ENCODE measurements at regions not wholly inside any gene's neighbourhood (a gene's known extent, or its start where the extent isn't known, plus 50 kb on each side); places are given as distances from the start of the nearest gene placed in this dataset.

DNA sequence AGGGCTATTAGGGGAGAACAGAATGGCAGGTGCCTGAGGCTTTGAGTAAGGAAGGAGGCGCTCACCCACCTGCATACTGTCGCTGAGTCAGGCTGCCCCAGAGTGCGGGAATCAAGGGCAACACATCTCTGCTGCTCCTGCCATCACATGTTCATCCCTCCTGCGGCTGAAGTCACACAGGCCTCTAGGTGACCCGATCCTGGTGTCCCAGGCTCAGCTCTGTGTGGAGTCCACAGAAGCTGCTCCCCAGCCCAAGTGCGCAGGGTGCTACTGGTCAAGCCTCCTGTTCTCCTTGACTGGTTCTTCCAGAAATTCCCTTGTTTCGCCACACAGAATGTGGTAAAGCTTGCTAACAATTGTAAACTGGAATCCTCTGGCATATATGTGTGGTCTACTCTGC, 96.9 kb upstream of the IL6 start:
- DNase-seq (no peak), ATAC-seq (ENCODE audit: insufficient read depth, low read depth) (no peak)
- TF ChIP-seq EZH2 (IDR thresholded peaks at IDR 0.05; ENCODE audit: borderline replicate concordance, low read depth, low read length, severe bottlenecking) = no peak
- TF ChIP-seq, protein P1, sequence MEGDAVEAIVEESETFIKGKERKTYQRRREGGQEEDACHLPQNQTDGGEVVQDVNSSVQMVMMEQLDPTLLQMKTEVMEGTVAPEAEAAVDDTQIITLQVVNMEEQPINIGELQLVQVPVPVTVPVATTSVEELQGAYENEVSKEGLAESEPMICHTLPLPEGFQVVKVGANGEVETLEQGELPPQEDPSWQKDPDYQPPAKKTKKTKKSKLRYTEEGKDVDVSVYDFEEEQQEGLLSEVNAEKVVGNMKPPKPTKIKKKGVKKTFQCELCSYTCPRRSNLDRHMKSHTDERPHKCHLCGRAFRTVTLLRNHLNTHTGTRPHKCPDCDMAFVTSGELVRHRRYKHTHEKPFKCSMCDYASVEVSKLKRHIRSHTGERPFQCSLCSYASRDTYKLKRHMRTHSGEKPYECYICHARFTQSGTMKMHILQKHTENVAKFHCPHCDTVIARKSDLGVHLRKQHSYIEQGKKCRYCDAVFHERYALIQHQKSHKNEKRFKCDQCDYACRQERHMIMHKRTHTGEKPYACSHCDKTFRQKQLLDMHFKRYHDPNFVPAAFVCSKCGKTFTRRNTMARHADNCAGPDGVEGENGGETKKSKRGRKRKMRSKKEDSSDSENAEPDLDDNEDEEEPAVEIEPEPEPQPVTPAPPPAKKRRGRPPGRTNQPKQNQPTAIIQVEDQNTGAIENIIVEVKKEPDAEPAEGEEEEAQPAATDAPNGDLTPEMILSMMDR (IDR thresholded peaks at IDR 0.05; ENCODE audit: borderline replicate concordance, extremely low read depth, low read length, poor library complexity, severe bottlenecking) = no peak

DNA sequence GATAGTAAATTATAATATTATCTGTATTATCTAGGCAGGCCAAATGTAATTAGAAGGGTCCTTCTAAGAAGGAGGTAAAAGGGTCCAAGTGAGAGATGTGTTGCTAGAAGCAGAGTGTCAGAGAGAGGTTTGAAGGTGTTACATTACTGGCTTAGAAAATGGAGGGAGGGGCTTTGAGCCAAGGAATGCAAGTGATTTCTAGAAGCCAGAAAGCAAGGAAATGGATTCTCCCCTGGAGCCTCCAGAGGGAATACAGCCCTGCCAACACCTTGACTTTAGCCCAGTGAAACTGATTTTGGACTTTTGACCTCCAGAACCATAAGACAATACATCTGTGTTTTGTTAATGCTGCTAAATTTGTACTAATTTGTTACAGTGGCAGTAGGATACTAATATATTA, 97.9 kb upstream of the IL6 start:
- Histone ChIP-seq H3K4me2 (ENCODE audit: insufficient read depth, low read length) (no peak overlapping the region), H3K4me3 (ENCODE audit: low read depth in 1 of 2, low read length in 2 of 2) (no peak overlapping the region), H2AFZ (ENCODE audit: low read depth, low read length) (no peak overlapping the region), H3K36me3 (ENCODE audit: insufficient read depth, low read length) (no peaks in the 10 kb centered on the region), H3K27me3 (ENCODE audit: insufficient read depth, low read length, poor library complexity) (peaks cover 11% of the 10 kb centered on the region), H3K27ac (ENCODE audit: low read length) (no peak overlapping the region), H3K4me1 (ENCODE audit: insufficient read depth, low read length) (no peaks in the 10 kb centered on the region), H3K9me3 (ENCODE audit: insufficient read depth, low read length, severe bottlenecking) (no peaks in the 10 kb centered on the region), H3K79me2 (ENCODE audit: insufficient read depth, low read length) (no peaks in the 10 kb centered on the region), H4K20me1 (ENCODE audit: insufficient read depth, low read length) (no peaks in the 10 kb centered on the region), H3K9ac (ENCODE audit: low read depth, low read length) (no peak overlapping the region)
- ATAC-seq (ENCODE audit: insufficient read depth, low read depth) (no peak), DNase-seq (no peak)
- TF ChIP-seq, protein P1 (IDR thresholded peaks at IDR 0.05; ENCODE audit: borderline replicate concordance, extremely low read depth, low read length, poor library complexity, severe bottlenecking) = no peak
- TF ChIP-seq EZH2 (IDR thresholded peaks at IDR 0.05; ENCODE audit: borderline replicate concordance, low read depth, low read length, severe bottlenecking) = no peak

More for the DNA sequence above, 96.9 kb upstream of the IL6 start:
- no peaks in the 10 kb centered on the region for H3K79me2 ChIP-seq (ENCODE audit: insufficient read depth, low read length)
- no peak overlapping the region for H3K9ac ChIP-seq (ENCODE audit: low read depth, low read length)
- no peak overlapping the region for H3K27ac ChIP-seq (ENCODE audit: low read length)
- H3K4me3 ChIP-seq (ENCODE audit: low read depth in 1 of 2, low read length in 2 of 2) = no peak overlapping the region
- H3K4me2 ChIP-seq (ENCODE audit: insufficient read depth, low read length) = no peak overlapping the region
- H3K9me3 ChIP-seq (ENCODE audit: insufficient read depth, low read length, severe bottlenecking) = no peaks in the 10 kb centered on the region
- no peak overlapping the region for H2AFZ ChIP-seq (ENCODE audit: low read depth, low read length)
- H3K4me1 ChIP-seq (ENCODE audit: insufficient read depth, low read length) = no peaks in the 10 kb centered on the region
- no peaks in the 10 kb centered on the region for H3K36me3 ChIP-seq (ENCODE audit: insufficient read depth, low read length)
- H3K27me3 ChIP-seq (ENCODE audit: insufficient read depth, low read length, poor library complexity) = peaks cover 14% of the 10 kb centered on the region
- no peaks in the 10 kb centered on the region for H4K20me1 ChIP-seq (ENCODE audit: insufficient read depth, low read length)

DNA sequence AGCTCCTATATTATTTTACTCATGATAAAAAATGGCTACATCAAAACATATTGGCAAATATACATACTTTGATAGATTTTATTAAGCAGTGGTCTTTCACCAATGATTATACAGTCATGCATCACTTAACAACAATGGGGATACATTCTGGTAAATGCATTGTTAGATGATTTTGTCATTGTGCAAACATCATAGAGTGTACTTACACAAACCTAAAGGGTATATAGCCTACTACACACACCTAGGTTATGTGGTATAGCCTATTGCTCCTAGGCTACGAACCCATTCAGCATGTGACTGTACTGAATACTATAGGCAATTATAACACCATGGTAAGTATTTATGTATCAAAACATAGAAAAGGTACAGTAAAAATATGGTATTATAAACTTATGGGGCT, 98.9 kb upstream of the IL6 start:
- H3K9me3 ChIP-seq (ENCODE audit: insufficient read depth, low read length, severe bottlenecking) = no peaks in the 10 kb centered on the region
- H4K20me1 ChIP-seq (ENCODE audit: insufficient read depth, low read length) = no peaks in the 10 kb centered on the region
- no peaks in the 10 kb centered on the region for H3K79me2 ChIP-seq (ENCODE audit: insufficient read depth, low read length)
- H3K36me3 ChIP-seq (ENCODE audit: insufficient read depth, low read length) = no peaks in the 10 kb centered on the region
- H3K9ac ChIP-seq (ENCODE audit: low read depth, low read length) = no peak overlapping the region
- no peak for TF ChIP-seq EZH2 (IDR thresholded peaks at IDR 0.05; ENCODE audit: borderline replicate concordance, low read depth, low read length, severe bottlenecking)
- TF ChIP-seq, protein P1 (IDR thresholded peaks at IDR 0.05; ENCODE audit: borderline replicate concordance, extremely low read depth, low read length, poor library complexity, severe bottlenecking) = no peak
- no peak for ATAC-seq (ENCODE audit: insufficient read depth, low read depth)
- no peak overlapping the region for H2AFZ ChIP-seq (ENCODE audit: low read depth, low read length)
- H3K4me1 ChIP-seq (ENCODE audit: insufficient read depth, low read length) = no peaks in the 10 kb centered on the region
- no peak overlapping the region for H3K27ac ChIP-seq (ENCODE audit: low read length)
- peaks cover 8% of the 10 kb centered on the region for H3K27me3 ChIP-seq (ENCODE audit: insufficient read depth, low read length, poor library complexity)
- no peak for DNase-seq
- H3K4me2 ChIP-seq (ENCODE audit: insufficient read depth, low read length) = no peak overlapping the region
- H3K4me3 ChIP-seq (ENCODE audit: low read depth in 1 of 2, low read length in 2 of 2) = no peak overlapping the region

DNA sequence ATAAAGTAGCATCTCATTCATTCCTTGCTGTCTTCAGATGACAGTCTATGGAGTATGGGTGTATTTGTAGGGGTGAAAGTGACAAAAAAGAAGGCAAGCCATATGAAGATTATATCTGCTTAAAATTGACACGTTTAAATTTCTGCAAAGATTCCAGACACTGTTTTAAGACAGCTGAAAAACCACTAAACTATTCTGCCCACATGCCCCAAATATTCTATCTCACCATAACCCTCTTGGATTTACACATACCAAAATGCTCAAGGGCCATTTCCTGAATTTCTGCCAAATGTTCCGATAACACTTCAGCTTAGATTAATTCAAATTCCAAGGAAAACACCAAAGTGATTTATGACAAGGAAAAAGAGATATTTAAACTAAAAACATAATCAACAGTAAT, 99.9 kb upstream of the IL6 start:
- no peak for TF ChIP-seq EZH2 (IDR thresholded peaks at IDR 0.05; ENCODE audit: borderline replicate concordance, low read depth, low read length, severe bottlenecking)
- TF ChIP-seq, protein P1 (IDR thresholded peaks at IDR 0.05; ENCODE audit: borderline replicate concordance, extremely low read depth, low read length, poor library complexity, severe bottlenecking) = no peak
- no peak for ATAC-seq (ENCODE audit: insufficient read depth, low read depth)
- Histone ChIP-seq H3K4me2 (ENCODE audit: insufficient read depth, low read length) (no peak overlapping the region), H3K79me2 (ENCODE audit: insufficient read depth, low read length) (no peaks in the 10 kb centered on the region), H3K4me1 (ENCODE audit: insufficient read depth, low read length) (no peaks in the 10 kb centered on the region), H3K36me3 (ENCODE audit: insufficient read depth, low read length) (no peaks in the 10 kb centered on the region), H4K20me1 (ENCODE audit: insufficient read depth, low read length) (no peaks in the 10 kb centered on the region), H3K27ac (ENCODE audit: low read length) (no peak overlapping the region), H3K9me3 (ENCODE audit: insufficient read depth, low read length, severe bottlenecking) (no peaks in the 10 kb centered on the region), H3K27me3 (ENCODE audit: insufficient read depth, low read length, poor library complexity) (peaks cover 8% of the 10 kb centered on the region), H3K4me3 (ENCODE audit: low read depth in 1 of 2, low read length in 2 of 2) (no peak overlapping the region), H2AFZ (ENCODE audit: low read depth, low read length) (no peak overlapping the region), H3K9ac (ENCODE audit: low read depth, low read length) (no peak overlapping the region)
- DNase-seq = no peak

Data from DND-41 (cell line).